Esophagus squamous epithelium (tissue), 5 donors: ENCODE measurements at regions not wholly inside any gene's neighbourhood (a gene's known extent, or its start where the extent isn't known, plus 50 kb on each side); places are given as distances from the start of the nearest gene placed in this dataset.

Experiments used
- DNase-seq: peaks from one replicate; lab custom pipeline; 2025; lab: John Stamatoyannopoulos, UW
- H3K27ac ChIP-seq, 4 donors: fragments of 200-600 bp; sonication (generic); one replicate each; pipeline ENCODE4 v1.5.1; 2016 to 2019; ENCODE audit warnings: mild to moderate bottlenecking in 1 of 4
- H3K27me3 ChIP-seq, 4 donors: fragments of 200-600 bp; sonication (generic); 1 replicate in 3 of 4; 2 replicates in 1 of 4; pipeline versions ENCODE4 v1.5.1 to v1.6.0; 2017 to 2021; ENCODE audit warnings: antibody characterized with exemption in 1 of 4
- H3K36me3 ChIP-seq, 3 donors: fragments of 200-600 bp; sonication (generic); one replicate each; pipeline ENCODE4 v1.5.1; 2016 to 2019
- H3K4me1 ChIP-seq, 3 donors: fragments of 200-600 bp; sonication (generic); one replicate each; pipeline ENCODE4 v1.5.1; 2017 to 2019
- H3K4me3 ChIP-seq, 4 donors: fragments of 200-600 bp; sonication (generic); 1 replicate in 3 of 4; 2 replicates in 1 of 4; pipeline ENCODE4 v1.5.1; 2016 to 2019; ENCODE audit warnings: mild to moderate bottlenecking in 2 of 4, moderate library complexity in 1 of 4
- H3K9me3 ChIP-seq, 3 donors: fragments of 200-600 bp; sonication (generic); one replicate each; pipeline ENCODE4 v1.5.1; 2016 to 2019
- CTCF ChIP-seq, 6 experiments: fragments of 450-650 bp in 4 of 6; fragments of 200-600 bp in 2 of 6; sonication (generic) in 2 of 6; IDR thresholded peaks; one replicate each; pipeline ENCODE4 v1.5.1; 2016 to 2019; ENCODE audit warnings: antibody characterized with exemption in 6 of 6, mild to moderate bottlenecking in 4 of 6, moderate library complexity in 4 of 6
- POLR2A ChIP-seq, 4 donors: fragments of 450-650 bp; IDR thresholded peaks; one replicate each; pipeline ENCODE4 v1.6.1; 2017; ENCODE audit warnings: antibody characterized with exemption in 4 of 4, mild to moderate bottlenecking in 4 of 4, moderate library complexity in 3 of 4
- WGBS, 2 donors: methylation state at CpG; one replicate each; pipeline ENCODE4 v1.1.5; 2018; 5-methylcytosine and 5-hydroxymethylcytosine counted together
- intact Hi-C: fragments of 100-400 bp; cut with DNase I; formaldehyde crosslinking; loops from one replicate; pipeline ENCODE4 v1.15.0; 2022
- donor health status: DM: yes; HTN: yes; CAD: no.

GRCh38 chr7:13231216-13231615, 543.8 kb downstream of the ARL4A start:
- TF ChIP-seq POLR2A (IDR thresholded peaks at IDR 0.05) (no peak), CTCF (IDR thresholded peaks at IDR 0.05) (no peak)
- no peak overlapping the region for H3K4me3 ChIP-seq
- DNase-seq = no peak
- H3K9me3 ChIP-seq = no peaks in the 10 kb centered on the region
- no peak overlapping the region for H3K27ac ChIP-seq
- H3K4me1 ChIP-seq = no peaks in the 10 kb centered on the region
- no peaks in the 10 kb centered on the region for H3K27me3 ChIP-seq
- WGBS, 2 donors = 89 to 90% methylated on average over 4 of the region's 4 CpGs
- intact Hi-C loops = no loop called here
- no peaks in the 10 kb centered on the region for H3K36me3 ChIP-seq

GRCh38 chr7:13235436-13235835, 548.0 kb downstream of the ARL4A start:
- no peak for DNase-seq
- no peak overlapping the region for H3K27ac ChIP-seq
- intact Hi-C loops = no loop called here
- no peak overlapping the region for H3K4me3 ChIP-seq
- no peaks in the 10 kb centered on the region for H3K27me3 ChIP-seq
- WGBS, 2 donors = 70 to 81% methylated on average over 1 of the region's 1 CpG
- TF ChIP-seq POLR2A (IDR thresholded peaks at IDR 0.05) = no peak
- TF ChIP-seq CTCF (IDR thresholded peaks at IDR 0.05) = no peak
- no peaks in the 10 kb centered on the region for H3K9me3 ChIP-seq
- H3K36me3 ChIP-seq = no peaks in the 10 kb centered on the region
- no peaks in the 10 kb centered on the region for H3K4me1 ChIP-seq

- no peaks in the 10 kb centered on the region for H3K36me3 ChIP-seq
- intact Hi-C loops = no loop called here
- DNase-seq = no peak
- no peak overlapping the region for H3K27ac ChIP-seq
- H3K4me1 ChIP-seq = no peaks in the 10 kb centered on the region
- H3K27me3 ChIP-seq = no peaks in the 10 kb centered on the region
- 56 to 71% methylated on average over 1 of the region's 1 CpG for WGBS, 2 donors
- H3K9me3 ChIP-seq = no peaks in the 10 kb centered on the region
- H3K4me3 ChIP-seq = no peak overlapping the region
- TF ChIP-seq CTCF (IDR thresholded peaks at IDR 0.05) (no peak), POLR2A (IDR thresholded peaks at IDR 0.05) (no peak)
Observed at GRCh38 chr7:13236026-13236425, 548.6 kb downstream of the ARL4A start.

GRCh38 chr7:13240349-13240748, 552.9 kb downstream of the ARL4A start:
- no peak for TF ChIP-seq CTCF (IDR thresholded peaks at IDR 0.05)
- TF ChIP-seq POLR2A (IDR thresholded peaks at IDR 0.05) = no peak
- 64 to 82% methylated on average over 2 of the region's 2 CpGs for WGBS, 2 donors
- H3K9me3 ChIP-seq = no peaks in the 10 kb centered on the region
- no peak for DNase-seq
- H3K27ac ChIP-seq = no peak overlapping the region
- intact Hi-C loops = no loop called here
- no peak overlapping the region for H3K4me3 ChIP-seq
- H3K36me3 ChIP-seq = no peaks in the 10 kb centered on the region
- no peaks in the 10 kb centered on the region for H3K4me1 ChIP-seq
- no peaks in the 10 kb centered on the region for H3K27me3 ChIP-seq

GRCh38 chr7:13241416-13241815, 554.0 kb downstream of the ARL4A start:
- no peak for TF ChIP-seq CTCF (IDR thresholded peaks at IDR 0.05)
- TF ChIP-seq POLR2A (IDR thresholded peaks at IDR 0.05) = no peak
- no peaks in the 10 kb centered on the region for H3K4me1 ChIP-seq
- no peaks in the 10 kb centered on the region for H3K9me3 ChIP-seq
- H3K4me3 ChIP-seq = no peak overlapping the region
- no peaks in the 10 kb centered on the region for H3K36me3 ChIP-seq
- no peaks in the 10 kb centered on the region for H3K27me3 ChIP-seq
- H3K27ac ChIP-seq = no peak overlapping the region
- intact Hi-C loops = no loop called here
- no peak for DNase-seq
- WGBS, 2 donors = 72 to 84% methylated on average over 1 of the region's 1 CpG
